Activated CD4-positive, alpha-beta T cell treated with anti-CD3 and anti-CD28 coated beads, Interleukin-2, amount 10 ng/mL, durations not matched to agents 7 days and 5 days (primary cell): ENCODE measurements at regions not wholly inside any gene's neighbourhood (a gene's known extent, or its start where the extent isn't known, plus 50 kb on each side); places are given as distances from the start of the nearest gene placed in this dataset.

Experiments used
- CTCF ChIA-PET: fragments of 350-600 bp; sonication (Branson Sonifier 250); formaldehyde crosslinking; loops from one replicate; lab custom pipeline; 2021; ENCODE audit warnings: antibody characterized with exemption; lab: Charles Lee
- POLR2A ChIA-PET: fragments of 350-600 bp; sonication (Branson Sonifier 250); formaldehyde crosslinking; loops from one replicate; lab custom pipeline; 2021; ENCODE audit warnings: antibody characterized with exemption; lab: Charles Lee
- DNase-seq: peaks from one replicate; pipeline ENCODE4 v3.0.0-alpha.2; 2020
- H3K27ac Mint-ChIP-seq: one replicate; pipeline ENCODE4 v1.8.0; 2021; ENCODE audit warnings: mild to moderate bottlenecking, moderate library complexity, mixed read lengths
- H3K27me3 Mint-ChIP-seq: one replicate; pipeline ENCODE4 v1.8.0; 2021; ENCODE audit warnings: mixed read lengths
- H3K36me3 Mint-ChIP-seq: one replicate; pipeline ENCODE4 v1.8.0; 2021; ENCODE audit warnings: low read depth, mixed read lengths
- H3K4me1 Mint-ChIP-seq: one replicate; pipeline ENCODE4 v1.8.0; 2021; ENCODE audit warnings: mixed read lengths
- H3K4me3 Mint-ChIP-seq: one replicate; pipeline ENCODE4 v1.8.0; 2021; ENCODE audit warnings: mild to moderate bottlenecking, moderate library complexity, mixed read lengths
- H3K9me3 Mint-ChIP-seq: one replicate; pipeline ENCODE4 v1.8.0; 2021; ENCODE audit warnings: mixed read lengths

- no peaks in the 10 kb centered on the region for H3K36me3 Mint-ChIP-seq
- peaks cover 6% of the 10 kb centered on the region for H3K27me3 Mint-ChIP-seq
- no peaks in the 10 kb centered on the region for H3K9me3 Mint-ChIP-seq
- H3K4me3 Mint-ChIP-seq, result no peak overlapping the region
- ChIA-PET POLR2A (no interaction called here), CTCF (interaction anchor here (0.7 kb wide), 1 partner anchor 31 kb away, joined by 3 read pairs; no protein-coding TSS in a partner anchor)
- no peak overlapping the region for H3K27ac Mint-ChIP-seq
- DNase-seq, result no peak
- H3K4me1 Mint-ChIP-seq, result peaks cover 2% of the 10 kb centered on the region
These were observed 97.8 kb upstream of the SLC44A1 start for GRCh38 chr9:105146677-105147076.

GRCh38 chr9:105147110-105147871, 97.2 kb upstream of the SLC44A1 start:
- Mint-ChIP-seq H3K27ac (no peak overlapping the region), H3K9me3 (no peaks in the 10 kb centered on the region), H3K4me1 (peaks cover 2% of the 10 kb centered on the region), H3K36me3 (no peaks in the 10 kb centered on the region), H3K27me3 (peaks cover 6% of the 10 kb centered on the region), H3K4me3 (no peak overlapping the region)
- ChIA-PET CTCF (interaction anchor here (0.7 kb wide), 1 partner anchor 30 kb away, joined by 3 read pairs; no protein-coding TSS in a partner anchor), POLR2A (no interaction called here)
- DNase-seq, result no peak

GRCh38 chr9:105148328-105149006, 96.0 kb upstream of the SLC44A1 start:
- Mint-ChIP-seq H3K27ac (no peak overlapping the region), H3K4me3 (no peak overlapping the region), H3K36me3 (no peaks in the 10 kb centered on the region), H3K4me1 (peaks cover 2% of the 10 kb centered on the region), H3K27me3 (peaks cover 6% of the 10 kb centered on the region), H3K9me3 (no peaks in the 10 kb centered on the region)
- ChIA-PET CTCF (interaction anchor here (0.7 kb wide), 1 partner anchor 20 kb away, joined by 3 read pairs; no protein-coding TSS in a partner anchor), POLR2A (interaction anchor here (0.7 kb wide), 1 partner anchor 180 kb away, joined by 3 read pairs; no protein-coding TSS in a partner anchor)
- no peak for DNase-seq

GRCh38 chr9:105150991-105151685, 93.3 kb upstream of the SLC44A1 start:
- DNase-seq, result no peak
- peaks cover 2% of the 10 kb centered on the region for H3K27me3 Mint-ChIP-seq
- no peak overlapping the region for H3K4me3 Mint-ChIP-seq
- ChIA-PET POLR2A (no interaction called here), CTCF (interaction anchor here (0.5 kb wide), 1 partner anchor 16 kb away, joined by 4 read pairs; no protein-coding TSS in a partner anchor)
- no peaks in the 10 kb centered on the region for H3K9me3 Mint-ChIP-seq
- H3K27ac Mint-ChIP-seq, result no peak overlapping the region
- H3K36me3 Mint-ChIP-seq, result no peaks in the 10 kb centered on the region
- H3K4me1 Mint-ChIP-seq, result no peaks in the 10 kb centered on the region

- CTCF ChIA-PET, result no interaction called here
- H3K4me3 Mint-ChIP-seq, result no peak overlapping the region
- no peaks in the 10 kb centered on the region for H3K36me3 Mint-ChIP-seq
- no peaks in the 10 kb centered on the region for H3K9me3 Mint-ChIP-seq
- peaks cover 2% of the 10 kb centered on the region for H3K27me3 Mint-ChIP-seq
- no peak for DNase-seq
- no peak overlapping the region for H3K27ac Mint-ChIP-seq
- no peaks in the 10 kb centered on the region for H3K4me1 Mint-ChIP-seq
- POLR2A ChIA-PET, result no interaction called here
These were observed 92.8 kb upstream of the SLC44A1 start for GRCh38 chr9:105151686-105151995.

GRCh38 chr9:105154723-105155191, 89.7 kb upstream of the SLC44A1 start:
- Mint-ChIP-seq H3K27me3 (peaks cover 2% of the 10 kb centered on the region), H3K4me3 (no peak overlapping the region), H3K9me3 (no peaks in the 10 kb centered on the region), H3K4me1 (no peaks in the 10 kb centered on the region), H3K27ac (no peak overlapping the region), H3K36me3 (no peaks in the 10 kb centered on the region)
- no peak for DNase-seq
- ChIA-PET POLR2A (no interaction called here), CTCF (interaction anchor here (1.5 kb wide), 1 partner anchor 292 kb away, joined by 4 read pairs; no protein-coding TSS in a partner anchor)

GRCh38 chr9:105157171-105157583, 87.3 kb upstream of the SLC44A1 start:
- no peak overlapping the region for H3K27ac Mint-ChIP-seq
- no peaks in the 10 kb centered on the region for H3K4me1 Mint-ChIP-seq
- peaks cover 11% of the 10 kb centered on the region for H3K27me3 Mint-ChIP-seq
- no peak overlapping the region for H3K4me3 Mint-ChIP-seq
- POLR2A ChIA-PET, result no interaction called here
- H3K9me3 Mint-ChIP-seq, result no peaks in the 10 kb centered on the region
- CTCF ChIA-PET, result interaction anchor here (1.0 to 1.7 kb wide), 3 partner anchors 36 to 230 kb away, joined by 3 to 5 read pairs (median 3); partner anchors contain the start of gene SLC44A1
- peak; percentile 9 for DNase-seq
- no peaks in the 10 kb centered on the region for H3K36me3 Mint-ChIP-seq

GRCh38 chr9:105158020-105158419, 86.4 kb upstream of the SLC44A1 start:
- no peak overlapping the region for H3K27ac Mint-ChIP-seq
- H3K27me3 Mint-ChIP-seq, result peaks cover 11% of the 10 kb centered on the region
- H3K4me1 Mint-ChIP-seq, result no peaks in the 10 kb centered on the region
- H3K4me3 Mint-ChIP-seq, result no peak overlapping the region
- POLR2A ChIA-PET, result no interaction called here
- H3K36me3 Mint-ChIP-seq, result no peaks in the 10 kb centered on the region
- CTCF ChIA-PET, result interaction anchor here (1.7 kb wide), 1 partner anchor 231 kb away, joined by 5 read pairs; no protein-coding TSS in a partner anchor
- DNase-seq, result no peak
- no peaks in the 10 kb centered on the region for H3K9me3 Mint-ChIP-seq

GRCh38 chr9:105158898-105159297, 85.6 kb upstream of the SLC44A1 start:
- H3K4me1 Mint-ChIP-seq, result no peaks in the 10 kb centered on the region
- no peaks in the 10 kb centered on the region for H3K9me3 Mint-ChIP-seq
- no peak overlapping the region for H3K4me3 Mint-ChIP-seq
- no peak overlapping the region for H3K27ac Mint-ChIP-seq
- no peaks in the 10 kb centered on the region for H3K36me3 Mint-ChIP-seq
- H3K27me3 Mint-ChIP-seq, result peaks cover 11% of the 10 kb centered on the region
- ChIA-PET POLR2A (no interaction called here), CTCF (interaction anchor here (0.6 to 1.7 kb wide), 2 partner anchors 232 to 255 kb away, joined by 3 to 5 read pairs; no protein-coding TSS in a partner anchor)
- no peak for DNase-seq

- ChIA-PET POLR2A (no interaction called here), CTCF (interaction anchor here (0.6 kb wide), 1 partner anchor 236 kb away, joined by 3 read pairs; no protein-coding TSS in a partner anchor)
- Mint-ChIP-seq H3K4me1 (no peaks in the 10 kb centered on the region), H3K27ac (no peak overlapping the region), H3K27me3 (peaks cover 1% of the 10 kb centered on the region), H3K9me3 (no peaks in the 10 kb centered on the region), H3K36me3 (no peaks in the 10 kb centered on the region), H3K4me3 (no peak overlapping the region)
- no peak for DNase-seq
These were observed 75.6 kb upstream of the SLC44A1 start for GRCh38 chr9:105168870-105169319.

GRCh38 chr9:105171076-105171475, 73.4 kb upstream of the SLC44A1 start:
- Mint-ChIP-seq H3K27me3 (no peaks in the 10 kb centered on the region), H3K36me3 (no peaks in the 10 kb centered on the region), H3K4me3 (no peak overlapping the region), H3K4me1 (no peaks in the 10 kb centered on the region), H3K27ac (no peak overlapping the region), H3K9me3 (no peaks in the 10 kb centered on the region)
- ChIA-PET POLR2A (no interaction called here), CTCF (interaction anchor here (0.6 kb wide), 1 partner anchor 342 kb away, joined by 3 read pairs; no protein-coding TSS in a partner anchor)
- DNase-seq, result no peak

GRCh38 chr9:105171589-105171988, 72.9 kb upstream of the SLC44A1 start:
- no peak for DNase-seq
- ChIA-PET POLR2A (no interaction called here), CTCF (interaction anchor here (0.6 kb wide), 1 partner anchor 342 kb away, joined by 3 read pairs; no protein-coding TSS in a partner anchor)
- Mint-ChIP-seq H3K27me3 (no peaks in the 10 kb centered on the region), H3K4me3 (no peak overlapping the region), H3K27ac (no peak overlapping the region), H3K4me1 (no peaks in the 10 kb centered on the region), H3K9me3 (no peaks in the 10 kb centered on the region), H3K36me3 (no peaks in the 10 kb centered on the region)
